GM19463 (cell line): ENCODE measurements at regions not wholly inside any gene's neighbourhood (a gene's known extent, or its start where the extent isn't known, plus 50 kb on each side); places are given as distances from the start of the nearest gene placed in this dataset.
"Not testable (repeated sequence)": the region's sequence is repeated elsewhere in the genome, so short reads cannot be mapped to it uniquely, and the experiment has no call there.

Source experiments
- ATAC-seq: cut with Tn5 transposase; IDR thresholded peaks from one replicate; pipeline ENCODE4 v1.9.1; 2021; ENCODE audit warnings: mild to moderate bottlenecking, moderate library complexity; ENCODE audit not compliant: unreplicated experiment

- no peak for ATAC-seq
Measured at GRCh38 chr9:104980039-104980654, 52.2 kb upstream of the ABCA1 start.

GRCh38 chr9:104981543-104982129 is 53.7 kb upstream of the ABCA1 start:
- no peak for ATAC-seq

DNA sequence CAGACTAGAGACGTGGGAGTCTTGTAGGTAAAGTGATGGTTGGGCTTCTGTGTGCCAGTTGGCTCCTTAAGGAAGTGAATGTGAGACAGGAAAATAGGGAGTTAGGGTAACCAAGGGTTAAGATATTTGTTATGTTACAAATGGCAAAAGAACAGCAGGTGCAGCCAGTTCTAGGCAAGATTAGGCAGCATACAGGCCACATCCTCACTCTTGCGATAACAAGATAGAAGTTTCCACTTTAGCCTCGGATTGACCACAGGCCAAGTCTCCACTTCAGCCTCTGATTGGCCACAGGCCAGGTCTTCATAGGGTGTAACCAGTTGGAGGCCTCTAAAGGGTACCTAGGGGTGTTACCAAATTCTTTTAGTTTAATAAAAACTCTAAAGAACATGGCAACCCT is 54.6 kb upstream of the ABCA1 start:
- ATAC-seq = no peak

GRCh38 chr9:104983491-104983890 is 55.5 kb upstream of the ABCA1 start:
- no peak for ATAC-seq

DNA sequence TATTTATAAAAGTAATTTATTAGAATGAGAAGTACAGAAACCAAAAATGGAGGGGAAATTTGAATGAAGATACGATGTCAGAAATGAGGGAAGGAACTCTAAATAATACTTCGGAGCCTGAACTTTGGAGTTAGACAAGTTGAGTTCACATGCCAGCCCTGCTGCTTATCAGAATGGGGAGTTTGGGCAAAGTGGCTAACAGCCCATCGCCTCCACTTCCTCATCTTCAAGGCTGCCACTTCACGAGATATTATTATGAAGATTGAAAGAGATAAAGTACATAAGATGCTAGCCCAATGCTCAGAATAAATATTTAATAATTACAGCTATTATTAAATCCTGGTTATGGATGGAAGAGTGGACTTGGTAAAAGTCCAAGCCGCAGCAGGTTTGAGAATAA is 56.2 kb upstream of the ABCA1 start:
- ATAC-seq = no peak

- no peak for ATAC-seq
Measured at GRCh38 chr9:104984542-104984941, 56.6 kb upstream of the ABCA1 start.

DNA sequence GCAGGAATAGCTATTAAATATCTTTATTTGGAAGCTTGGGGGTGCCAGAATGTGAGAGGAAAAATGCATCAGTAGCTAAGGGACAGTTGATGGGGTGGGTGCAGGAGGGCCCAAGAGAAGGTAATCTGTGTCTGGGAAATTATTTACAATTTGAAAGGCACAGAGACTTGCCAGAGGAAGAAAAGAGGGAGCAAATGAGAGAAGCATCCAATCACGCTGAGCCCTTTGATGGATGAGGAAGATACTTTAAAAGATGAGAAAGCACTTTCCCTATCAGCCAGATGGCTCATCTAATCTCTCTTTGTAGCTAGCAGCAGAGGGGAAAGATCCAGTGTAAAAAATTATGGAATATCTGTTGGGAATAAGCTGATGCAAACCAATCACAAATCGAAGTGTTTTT is 57.0 kb upstream of the ABCA1 start:
- no peak for ATAC-seq

GRCh38 chr9:104986096-104986495 is 58.1 kb upstream of the ABCA1 start:
- no peak for ATAC-seq

- no peak for ATAC-seq
Measured at GRCh38 chr9:104987743-104988142, 59.8 kb upstream of the ABCA1 start.

DNA sequence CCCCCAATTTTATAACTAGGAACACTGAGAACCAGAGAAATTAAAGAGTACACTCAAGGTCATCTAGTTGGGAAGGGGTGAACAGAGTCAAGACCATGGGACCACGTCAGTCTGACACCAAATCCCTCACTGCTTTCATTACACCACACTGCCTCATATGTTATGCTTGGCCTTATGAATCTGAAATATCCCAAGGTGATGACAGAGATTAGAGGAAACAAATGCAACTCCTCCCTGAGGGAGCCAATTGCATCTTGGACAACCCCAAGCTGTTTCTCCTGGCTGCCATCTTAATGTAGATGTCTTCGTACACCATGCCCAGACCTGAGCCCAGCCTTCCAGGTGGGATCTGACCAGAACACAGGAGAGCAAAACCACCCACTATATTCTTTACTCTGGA is 60.6 kb upstream of the ABCA1 start:
- ATAC-seq = no peak

GRCh38 chr9:104991144-104991953 is 63.4 kb upstream of the ABCA1 start:
- ATAC-seq = peak; percentile 88

DNA sequence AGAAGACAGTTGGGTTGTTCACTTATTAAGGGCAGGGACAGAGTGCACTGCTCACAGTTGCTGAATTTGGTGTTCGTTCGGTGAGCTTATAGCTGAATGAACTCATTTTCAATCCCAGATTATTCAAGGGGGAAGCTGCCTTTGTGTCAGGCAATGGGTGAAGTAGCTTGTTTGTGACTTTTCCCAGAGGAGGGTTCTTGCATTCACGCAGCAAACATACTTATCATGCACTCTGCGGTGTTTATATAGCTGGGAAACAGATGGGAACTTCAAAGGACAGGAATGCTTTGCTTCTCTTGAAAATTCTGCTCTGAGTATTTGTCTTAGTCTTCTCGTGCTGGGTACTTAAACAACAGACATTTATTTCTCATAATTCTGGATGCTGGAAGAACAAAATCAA is 64.7 kb upstream of the ABCA1 start:
- no peak for ATAC-seq

GRCh38 chr9:104993291-104993963 is 65.5 kb upstream of the ABCA1 start:
- no peak for ATAC-seq

DNA sequence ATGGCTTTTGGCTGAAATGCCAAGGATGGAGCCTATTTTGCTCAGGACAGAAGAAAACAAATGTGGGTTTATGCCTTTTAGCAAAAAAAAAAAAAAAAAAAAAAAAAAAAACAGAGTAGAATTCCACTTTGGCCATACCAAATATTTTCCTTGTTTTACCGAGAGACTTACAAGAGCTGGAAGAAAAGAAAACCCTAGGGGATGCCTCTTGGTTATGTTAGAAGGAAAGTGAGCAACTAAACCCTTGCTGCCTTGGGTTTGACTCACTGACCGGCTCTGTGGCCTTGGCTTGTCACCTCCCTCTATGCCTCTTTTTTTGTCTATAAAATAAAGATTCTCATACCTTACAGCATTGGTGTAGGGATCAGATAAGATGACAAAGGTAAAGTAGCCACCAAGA is 69.6 kb upstream of the ABCA1 start:
- no peak for ATAC-seq

DNA sequence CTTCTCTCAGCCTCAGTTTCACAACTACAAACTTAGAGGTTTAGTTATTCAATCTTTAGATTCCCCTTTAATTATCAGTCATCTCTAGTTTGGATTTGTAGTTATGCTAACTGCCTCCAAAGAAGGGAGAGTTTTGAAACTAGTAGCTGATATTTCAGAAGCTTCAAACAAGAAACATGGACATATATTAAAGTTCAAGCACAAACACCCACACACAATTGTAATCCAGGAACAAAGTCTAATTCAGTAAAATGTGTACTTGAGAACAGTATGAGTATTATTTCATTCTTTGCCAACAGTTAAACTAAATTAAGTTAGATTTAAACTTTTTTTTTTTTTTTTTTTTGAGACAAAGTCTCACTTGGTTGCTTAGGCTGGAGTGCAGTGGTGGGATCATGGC is 71.2 kb upstream of the ABCA1 start:
- no peak for ATAC-seq

DNA sequence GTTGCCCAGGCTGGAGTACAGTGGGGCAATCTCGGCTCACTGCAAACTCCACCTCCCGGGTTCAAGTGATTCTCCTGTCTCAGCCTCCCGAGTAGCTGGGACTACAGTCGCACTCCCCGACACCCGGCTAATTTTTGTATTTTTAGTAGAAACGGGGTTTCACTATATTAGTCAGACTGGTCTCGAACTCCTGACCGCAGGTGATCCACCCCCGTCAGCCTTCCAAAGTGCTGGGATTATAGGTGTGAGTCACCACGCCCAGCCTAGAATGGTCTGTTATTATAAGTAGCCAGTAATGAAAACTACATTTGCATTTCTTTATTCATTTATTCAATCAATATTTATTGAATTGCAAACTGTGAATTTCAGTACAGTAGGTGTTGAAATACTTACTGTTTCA is 72.6 kb upstream of the ABCA1 start:
- ATAC-seq = peak; percentile 64

GRCh38 chr9:105004466-105005090 is 76.6 kb upstream of the ABCA1 start:
- no peak for ATAC-seq

DNA sequence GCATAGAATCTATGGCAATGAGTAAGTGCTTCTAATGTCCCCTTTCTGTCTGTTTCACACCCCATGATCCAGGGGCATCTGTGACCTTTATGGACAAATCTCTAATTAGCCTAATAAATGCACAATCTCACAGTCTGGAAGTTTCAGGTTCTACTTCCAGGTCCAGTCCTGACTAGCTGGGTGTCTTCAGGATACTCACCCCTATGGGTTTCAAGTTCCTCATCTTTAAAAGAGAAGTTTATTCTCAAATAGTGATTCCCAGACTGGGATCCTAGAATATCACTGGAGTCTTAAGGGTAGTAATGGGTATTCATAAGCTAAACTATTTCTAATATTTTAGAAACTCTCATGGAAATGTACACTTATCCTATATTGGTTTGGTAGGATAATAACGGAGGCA is 77.2 kb upstream of the ABCA1 start:
- no peak for ATAC-seq

DNA sequence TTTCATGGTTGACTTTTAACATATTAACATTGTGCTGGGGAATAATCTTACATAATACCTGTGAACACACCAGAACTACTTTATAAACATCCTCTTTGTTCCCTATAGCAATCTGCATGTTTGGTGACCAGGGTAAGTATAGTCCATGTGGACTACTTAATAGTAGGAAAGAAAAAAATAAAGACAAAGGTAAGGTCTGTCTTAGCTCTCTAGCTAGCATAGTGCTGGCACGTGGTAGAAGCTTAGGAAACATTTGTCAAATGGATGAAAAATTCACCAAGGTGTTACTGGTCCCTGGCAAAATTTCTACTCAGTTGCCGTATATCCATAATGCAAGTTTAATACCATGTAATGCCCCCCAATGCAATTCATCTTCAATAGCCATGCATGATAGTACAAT is 78.6 kb upstream of the ABCA1 start:
- ATAC-seq = no peak

GRCh38 chr9:105007143-105007542 is 79.2 kb upstream of the ABCA1 start:
- ATAC-seq = no peak

DNA sequence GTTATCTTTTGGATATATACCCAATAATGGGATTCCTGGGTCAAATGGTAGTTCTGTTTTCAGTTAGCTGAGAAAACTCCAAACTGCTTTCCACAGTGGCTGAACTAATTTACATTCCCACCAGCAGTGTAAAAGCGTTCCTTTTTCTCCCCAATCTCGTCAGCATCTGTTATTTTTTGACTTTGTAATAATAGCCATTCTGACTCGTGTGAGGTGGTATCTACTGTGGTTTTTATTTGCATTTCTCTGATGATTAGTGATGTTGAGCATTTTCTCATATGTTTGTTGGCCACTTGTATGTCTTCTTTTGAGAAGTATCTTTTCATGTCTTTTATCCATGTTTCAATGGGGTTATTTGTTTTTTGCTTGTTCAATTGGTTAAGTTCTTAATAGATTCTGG is 82.1 kb upstream of the ABCA1 start:
- ATAC-seq = not testable (repeated sequence)
